ENCODE measurements at regions not wholly inside any gene's neighbourhood (a gene's known extent, or its start where the extent isn't known, plus 50 kb on each side); places are given as distances from the start of the nearest gene placed in this dataset.

DNA sequence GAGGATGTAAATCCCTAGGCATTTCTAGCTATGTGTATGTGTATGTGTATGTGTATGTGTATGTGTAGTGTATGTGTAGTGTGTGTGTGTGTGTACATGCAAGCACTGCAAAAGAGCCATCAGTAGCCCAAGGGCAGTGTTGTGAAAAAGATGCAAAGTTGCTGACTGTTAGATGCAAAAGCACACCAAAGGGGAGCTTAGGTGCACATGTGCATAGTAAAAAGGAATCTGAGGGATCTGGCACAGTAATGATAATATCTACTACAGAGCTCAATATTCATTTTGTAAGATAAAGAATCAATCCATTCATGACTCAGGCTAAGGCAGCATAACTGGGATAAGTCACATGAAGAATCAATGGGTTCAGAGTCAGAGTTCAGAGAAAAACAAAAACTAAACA is 80.2 kb downstream of the TMEM47 start:
- Mint-ChIP-seq H3K4me1 (no peaks in the 10 kb centered on the region), H3K36me3 (no peaks in the 10 kb centered on the region), H3K27me3 (no peaks in the 10 kb centered on the region), H3K9me3 (no peaks in the 10 kb centered on the region), H3K27ac (no peak overlapping the region), H3K4me3 (no peak overlapping the region)

DNA sequence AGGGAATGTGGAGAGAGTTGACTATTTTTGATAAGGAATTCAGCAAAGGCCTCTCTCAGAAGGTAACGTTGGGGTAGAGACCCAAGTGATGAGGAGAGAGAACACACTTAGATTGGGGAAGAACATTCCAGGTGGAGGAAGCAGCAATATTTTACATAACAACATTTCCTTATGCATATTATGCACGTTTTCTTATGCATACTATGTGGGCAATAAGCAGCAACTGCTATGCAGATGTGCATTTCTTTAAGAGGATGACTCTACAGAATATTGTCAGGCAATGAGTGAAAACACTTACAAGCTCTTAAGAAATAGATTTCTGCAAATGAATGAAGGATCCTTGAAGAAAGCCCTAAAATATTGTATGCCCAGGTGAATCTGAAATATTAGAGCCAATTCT is 91.1 kb downstream of the TMEM47 start:
- no peaks in the 10 kb centered on the region for H3K9me3 Mint-ChIP-seq
- H3K36me3 Mint-ChIP-seq = no peaks in the 10 kb centered on the region
- H3K27me3 Mint-ChIP-seq = no peaks in the 10 kb centered on the region
- H3K27ac Mint-ChIP-seq = no peak overlapping the region
- no peaks in the 10 kb centered on the region for H3K4me1 Mint-ChIP-seq
- H3K4me3 Mint-ChIP-seq = no peak overlapping the region

DNA sequence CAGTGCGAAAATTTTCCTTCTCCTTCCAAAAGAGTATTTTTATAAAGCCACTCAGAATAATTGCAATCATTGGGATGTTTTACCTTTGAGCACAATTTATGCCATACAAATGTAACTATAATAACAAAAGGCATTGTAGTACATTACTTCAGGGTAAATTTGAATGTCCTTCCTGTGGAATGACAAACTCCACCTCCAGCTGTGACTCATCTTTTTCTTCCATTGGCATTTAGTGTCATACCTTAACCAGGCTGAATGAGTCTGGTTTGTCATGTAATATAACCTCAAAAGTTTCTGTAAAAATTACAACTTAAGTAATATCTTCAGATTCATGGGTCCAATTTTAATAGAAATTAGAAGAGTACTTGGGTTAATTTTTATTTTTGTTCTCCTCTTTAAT is 93.3 kb downstream of the TMEM47 start:
- H3K36me3 Mint-ChIP-seq = no peaks in the 10 kb centered on the region
- no peaks in the 10 kb centered on the region for H3K27me3 Mint-ChIP-seq
- no peak overlapping the region for H3K27ac Mint-ChIP-seq
- H3K9me3 Mint-ChIP-seq = no peaks in the 10 kb centered on the region
- H3K4me1 Mint-ChIP-seq = no peaks in the 10 kb centered on the region
- no peak overlapping the region for H3K4me3 Mint-ChIP-seq

DNA sequence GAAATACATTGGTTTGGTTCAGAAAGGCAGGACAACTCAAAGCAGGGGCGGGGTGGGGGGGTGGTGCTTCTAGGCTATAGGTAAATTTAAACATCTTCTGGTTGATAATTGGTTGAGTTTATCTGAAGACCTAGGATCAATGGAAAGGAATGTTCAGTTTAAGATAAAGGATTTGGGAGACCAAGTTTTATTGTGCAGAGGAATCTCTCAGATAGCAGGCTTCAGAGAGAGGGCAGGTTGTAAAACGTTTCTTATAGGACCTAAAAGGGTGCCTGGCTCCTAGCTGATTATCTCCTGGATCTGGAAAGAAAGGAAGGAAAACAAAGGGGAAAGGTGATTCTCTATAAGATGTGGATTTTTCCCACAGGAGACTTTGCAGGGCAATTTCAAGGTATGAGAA is 94.0 kb downstream of the TMEM47 start:
- Mint-ChIP-seq H3K27me3 (no peaks in the 10 kb centered on the region), H3K4me1 (no peaks in the 10 kb centered on the region), H3K27ac (no peak overlapping the region), H3K36me3 (no peaks in the 10 kb centered on the region), H3K4me3 (no peak overlapping the region), H3K9me3 (no peaks in the 10 kb centered on the region)

GRCh38 chrX:34562006-34562405 is 95.1 kb downstream of the TMEM47 start:
- H3K4me1 Mint-ChIP-seq = no peaks in the 10 kb centered on the region
- no peak overlapping the region for H3K27ac Mint-ChIP-seq
- no peak overlapping the region for H3K4me3 Mint-ChIP-seq
- no peaks in the 10 kb centered on the region for H3K36me3 Mint-ChIP-seq
- no peaks in the 10 kb centered on the region for H3K27me3 Mint-ChIP-seq
- no peaks in the 10 kb centered on the region for H3K9me3 Mint-ChIP-seq

DNA sequence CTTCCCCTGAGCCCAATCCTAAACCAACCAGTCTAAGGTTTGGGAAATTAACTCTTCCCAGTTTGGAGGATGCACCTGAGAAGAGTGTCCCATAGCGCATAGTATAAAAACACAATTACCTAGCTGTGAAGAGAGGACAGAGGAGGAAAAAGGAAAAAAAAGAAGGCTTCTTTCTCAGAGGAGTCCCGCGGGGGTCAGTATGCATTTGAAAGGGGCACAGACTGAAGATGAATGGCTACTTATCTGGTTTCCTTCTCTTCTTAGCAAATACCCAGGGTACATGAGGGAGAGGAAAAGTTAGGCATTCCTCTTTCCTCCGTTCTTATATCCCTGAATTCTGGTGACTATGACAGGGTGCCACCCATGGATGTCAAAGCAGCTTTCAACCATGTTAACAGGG is 96.9 kb downstream of the TMEM47 start:
- Mint-ChIP-seq H3K36me3 (no peaks in the 10 kb centered on the region), H3K4me1 (no peaks in the 10 kb centered on the region), H3K27ac (no peak overlapping the region), H3K27me3 (no peaks in the 10 kb centered on the region), H3K9me3 (no peaks in the 10 kb centered on the region), H3K4me3 (no peak overlapping the region)

- no peaks in the 10 kb centered on the region for H3K4me1 Mint-ChIP-seq
- no peaks in the 10 kb centered on the region for H3K36me3 Mint-ChIP-seq
- no peaks in the 10 kb centered on the region for H3K27me3 Mint-ChIP-seq
- no peaks in the 10 kb centered on the region for H3K9me3 Mint-ChIP-seq
- H3K27ac Mint-ChIP-seq = no peak overlapping the region
- no peak overlapping the region for H3K4me3 Mint-ChIP-seq
These were observed 97.8 kb downstream of the TMEM47 start for GRCh38 chrX:34559325-34559724.

DNA sequence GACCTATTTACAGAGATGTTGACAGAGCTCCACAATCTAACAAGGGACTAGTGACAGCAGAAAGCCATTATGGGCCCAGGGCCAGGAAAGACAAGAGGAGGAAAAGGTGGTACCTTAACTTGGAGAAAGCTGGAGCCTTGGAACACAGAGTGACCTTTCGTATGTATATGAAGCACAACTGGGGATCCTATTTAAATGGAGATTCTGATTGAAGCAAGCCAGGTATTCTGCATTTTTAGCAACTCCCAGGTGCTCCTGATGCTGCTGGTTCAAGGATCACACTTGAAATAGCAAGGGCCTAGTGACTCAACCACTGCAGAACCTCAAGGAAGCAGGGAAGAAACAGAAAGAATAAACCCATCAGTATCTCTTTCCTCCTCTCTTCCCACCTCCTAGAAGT is 99.4 kb downstream of the TMEM47 start:
- Mint-ChIP-seq H3K9me3 (no peaks in the 10 kb centered on the region), H3K4me3 (no peak overlapping the region), H3K27ac (no peak overlapping the region), H3K27me3 (no peaks in the 10 kb centered on the region), H3K4me1 (no peaks in the 10 kb centered on the region), H3K36me3 (no peaks in the 10 kb centered on the region)

DNA sequence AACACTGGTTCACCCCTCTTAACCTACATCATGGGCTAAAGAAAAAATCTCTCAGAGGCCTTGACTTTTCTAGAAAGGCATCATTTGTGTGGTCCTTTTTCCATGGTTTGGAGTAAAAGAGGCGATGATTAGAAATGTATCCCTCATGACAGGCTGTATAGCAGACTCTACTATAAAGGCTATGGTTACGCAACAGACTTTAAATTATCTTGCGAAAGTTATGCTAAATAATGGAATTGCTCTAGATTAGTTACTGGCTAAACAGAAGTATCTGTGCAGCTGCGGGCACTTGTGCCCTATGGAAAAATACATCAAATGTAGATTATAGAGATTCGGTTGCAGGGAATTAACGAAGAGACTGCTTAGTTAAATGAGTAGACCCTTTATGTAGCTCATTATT is 101.6 kb downstream of the TMEM47 start:
- H3K4me3 Mint-ChIP-seq = no peak overlapping the region
- no peak overlapping the region for H3K27ac Mint-ChIP-seq
- no peaks in the 10 kb centered on the region for H3K9me3 Mint-ChIP-seq
- no peaks in the 10 kb centered on the region for H3K4me1 Mint-ChIP-seq
- H3K27me3 Mint-ChIP-seq = no peaks in the 10 kb centered on the region
- H3K36me3 Mint-ChIP-seq = no peaks in the 10 kb centered on the region

- no peaks in the 10 kb centered on the region for H3K27me3 Mint-ChIP-seq
- no peaks in the 10 kb centered on the region for H3K9me3 Mint-ChIP-seq
- no peaks in the 10 kb centered on the region for H3K4me1 Mint-ChIP-seq
- H3K27ac Mint-ChIP-seq = no peak overlapping the region
- no peaks in the 10 kb centered on the region for H3K36me3 Mint-ChIP-seq
- no peak overlapping the region for H3K4me3 Mint-ChIP-seq
These were observed 110.7 kb downstream of the TMEM47 start for GRCh38 chrX:34546366-34546765.

- H3K4me1 Mint-ChIP-seq = no peaks in the 10 kb centered on the region
- no peaks in the 10 kb centered on the region for H3K36me3 Mint-ChIP-seq
- no peak overlapping the region for H3K4me3 Mint-ChIP-seq
- no peaks in the 10 kb centered on the region for H3K9me3 Mint-ChIP-seq
- H3K27ac Mint-ChIP-seq = no peak overlapping the region
- H3K27me3 Mint-ChIP-seq = no peaks in the 10 kb centered on the region
These were observed 129.0 kb downstream of the TMEM47 start for GRCh38 chrX:34528081-34528480.

DNA sequence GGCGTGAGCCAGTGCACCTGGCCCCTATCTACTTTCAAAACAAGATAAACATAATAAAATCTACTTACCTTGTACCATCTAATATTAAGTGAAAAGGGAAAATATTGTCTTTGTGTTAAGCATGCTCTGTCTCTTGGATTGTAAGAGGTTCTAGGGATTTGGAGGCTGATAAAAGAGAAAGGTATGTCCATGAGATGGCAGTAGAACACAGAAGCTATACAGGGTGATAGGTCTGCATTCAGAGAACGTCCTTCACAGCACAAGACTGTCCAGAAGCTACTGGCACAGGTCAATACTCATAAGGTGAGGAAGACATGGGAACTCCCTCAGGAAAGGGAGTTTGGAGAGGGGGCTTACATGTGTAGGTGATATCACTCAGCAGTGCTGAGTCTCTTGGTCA is 135.5 kb downstream of the TMEM47 start:
- Mint-ChIP-seq H3K27ac (no peak overlapping the region), H3K36me3 (no peaks in the 10 kb centered on the region), H3K4me1 (no peaks in the 10 kb centered on the region), H3K27me3 (no peaks in the 10 kb centered on the region), H3K4me3 (no peak overlapping the region), H3K9me3 (no peaks in the 10 kb centered on the region)

DNA sequence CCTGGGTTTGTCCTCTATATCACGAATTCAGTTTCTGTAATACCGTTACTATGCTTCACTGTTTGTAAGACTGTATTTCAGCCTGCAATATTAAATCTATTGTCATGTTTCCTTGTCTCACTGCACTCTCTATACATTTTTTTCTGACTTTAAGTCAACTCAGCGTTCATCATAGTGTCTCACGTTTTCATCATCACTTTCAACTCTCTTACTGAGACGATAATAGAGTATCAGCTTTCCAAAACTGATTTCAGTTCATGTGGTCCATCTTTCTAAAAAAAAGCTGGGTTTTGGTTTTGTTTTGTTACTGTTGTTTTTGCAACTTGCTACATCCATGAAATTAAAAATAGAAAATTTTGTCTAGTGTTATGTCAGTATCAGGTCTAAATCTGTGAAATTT is 147.7 kb downstream of the TMEM47 start:
- H3K27ac Mint-ChIP-seq = no peak overlapping the region
- H3K27me3 Mint-ChIP-seq = no peaks in the 10 kb centered on the region
- H3K36me3 Mint-ChIP-seq = no peaks in the 10 kb centered on the region
- no peak overlapping the region for H3K4me3 Mint-ChIP-seq
- H3K4me1 Mint-ChIP-seq = no peaks in the 10 kb centered on the region
- H3K9me3 Mint-ChIP-seq = no peaks in the 10 kb centered on the region

DNA sequence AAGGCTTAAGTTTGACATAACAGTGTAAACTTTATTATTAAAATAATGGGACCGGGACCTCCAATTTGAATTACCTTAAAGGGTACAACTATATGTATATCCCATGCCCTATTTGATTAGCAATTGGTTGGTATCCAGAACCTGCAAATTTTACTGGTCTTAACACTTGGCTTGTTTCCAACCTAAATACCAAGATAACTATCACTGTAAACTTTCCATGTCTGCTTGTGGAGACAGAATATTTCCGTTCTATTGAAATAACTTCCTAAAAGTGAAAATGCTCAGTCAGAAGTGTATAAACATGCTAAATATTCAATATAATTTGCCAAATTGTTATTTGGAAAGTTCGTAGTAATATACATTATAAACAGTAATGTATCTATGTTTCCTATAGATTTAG is 154.0 kb downstream of the TMEM47 start:
- Mint-ChIP-seq H3K36me3 (no peaks in the 10 kb centered on the region), H3K27me3 (no peaks in the 10 kb centered on the region), H3K4me1 (no peaks in the 10 kb centered on the region), H3K27ac (no peak overlapping the region), H3K9me3 (no peaks in the 10 kb centered on the region), H3K4me3 (no peak overlapping the region)

DNA sequence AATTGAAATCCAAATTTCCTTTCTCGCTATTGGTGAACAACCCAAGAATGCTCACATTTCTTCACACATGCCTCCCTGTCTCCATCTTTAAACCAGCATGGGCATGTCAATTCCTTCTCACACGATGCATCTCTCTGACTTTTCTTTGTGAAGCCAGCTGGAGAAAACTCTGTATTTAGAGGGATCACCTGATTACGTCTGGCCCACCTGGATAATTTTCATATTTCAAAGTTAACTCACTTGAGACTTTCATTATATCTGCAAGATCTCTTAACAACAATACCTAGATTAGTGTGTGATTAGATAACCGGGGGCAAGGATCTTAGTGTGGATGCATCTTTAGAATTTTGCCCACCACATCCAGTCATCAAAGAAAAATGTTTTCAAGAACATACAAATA is 164.0 kb downstream of the TMEM47 start:
- H3K27me3 Mint-ChIP-seq = no peaks in the 10 kb centered on the region
- H3K4me3 Mint-ChIP-seq = no peak overlapping the region
- H3K4me1 Mint-ChIP-seq = no peaks in the 10 kb centered on the region
- no peak overlapping the region for H3K27ac Mint-ChIP-seq
- no peaks in the 10 kb centered on the region for H3K9me3 Mint-ChIP-seq
- no peaks in the 10 kb centered on the region for H3K36me3 Mint-ChIP-seq

GRCh38 chrX:34491126-34491525 is 166.0 kb downstream of the TMEM47 start:
- no peaks in the 10 kb centered on the region for H3K4me1 Mint-ChIP-seq
- no peaks in the 10 kb centered on the region for H3K9me3 Mint-ChIP-seq
- H3K4me3 Mint-ChIP-seq = no peak overlapping the region
- no peaks in the 10 kb centered on the region for H3K36me3 Mint-ChIP-seq
- no peaks in the 10 kb centered on the region for H3K27me3 Mint-ChIP-seq
- H3K27ac Mint-ChIP-seq = no peak overlapping the region

GRCh38 chrX:34487364-34487763 is 169.7 kb downstream of the TMEM47 start:
- Mint-ChIP-seq H3K36me3 (no peaks in the 10 kb centered on the region), H3K27me3 (no peaks in the 10 kb centered on the region), H3K4me1 (no peaks in the 10 kb centered on the region), H3K4me3 (no peak overlapping the region), H3K27ac (no peak overlapping the region), H3K9me3 (no peaks in the 10 kb centered on the region)

DNA sequence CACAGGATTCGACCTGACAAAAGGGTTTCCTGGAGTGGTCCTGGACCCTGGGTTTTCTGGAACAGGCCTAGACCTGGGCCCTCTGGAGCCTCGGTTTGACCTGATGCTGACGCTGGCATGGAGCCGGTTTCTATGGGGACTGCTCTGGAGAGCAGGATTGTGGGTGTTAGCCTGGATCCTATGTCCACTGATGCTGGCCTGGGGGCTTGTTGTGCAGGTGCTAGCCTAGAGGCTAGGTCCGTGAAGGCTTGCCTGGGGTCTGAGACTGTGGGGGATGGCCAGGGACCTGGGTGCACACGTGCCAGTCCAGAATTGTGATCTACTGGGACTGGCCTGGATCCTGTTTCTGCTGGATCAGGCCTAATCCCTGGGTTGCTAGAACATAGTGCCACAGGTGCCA is 173.1 kb downstream of the TMEM47 start:
- Mint-ChIP-seq H3K27ac (no peak overlapping the region), H3K9me3 (no peaks in the 10 kb centered on the region), H3K4me1 (no peaks in the 10 kb centered on the region), H3K36me3 (no peaks in the 10 kb centered on the region), H3K27me3 (no peaks in the 10 kb centered on the region), H3K4me3 (no peak overlapping the region)
